Stimulated activated naive B cell treated with anti-CD40 and anti-IgM and Interleukin-4, amounts not matched to agents 10 μg/mL and 1 μg/mL and 100 μg/mL, for 72 hours (primary cell): ENCODE measurements at regions not wholly inside any gene's neighbourhood (a gene's known extent, or its start where the extent isn't known, plus 50 kb on each side); places are given as distances from the start of the nearest gene placed in this dataset.

ENCODE experiments used
- ATAC-seq, 2 donors: fragments of 150-1000 bp; cut with Tn5 transposase; replicated peaks; 2 replicates each; pipeline ENCODE4 v1.10.0; 2021; ENCODE audit warnings: moderate library complexity in 1 of 2
- DNase-seq: peaks from one replicate; pipeline ENCODE4 v3.0.0; 2021
- H3K27ac Mint-ChIP-seq: one replicate; pipeline ENCODE4 v1.8.0; 2022; ENCODE audit warnings: mild to moderate bottlenecking, mixed read lengths
- H3K27me3 Mint-ChIP-seq, 2 donors: one replicate each; pipeline ENCODE4 v1.8.0; 2022; ENCODE audit warnings: mixed read lengths in 2 of 2
- H3K36me3 Mint-ChIP-seq, 2 donors: one replicate each; pipeline ENCODE4 v1.8.0; 2022; ENCODE audit warnings: mixed read lengths in 2 of 2, mild to moderate bottlenecking in 1 of 2
- H3K4me1 Mint-ChIP-seq, 2 donors: one replicate each; pipeline ENCODE4 v1.8.0; 2022; ENCODE audit warnings: mixed read lengths in 2 of 2, mild to moderate bottlenecking in 1 of 2
- H3K4me3 Mint-ChIP-seq, 2 donors: one replicate each; pipeline ENCODE4 v1.8.0; 2022; ENCODE audit warnings: mild to moderate bottlenecking in 2 of 2, mixed read lengths in 2 of 2, moderate library complexity in 1 of 2
- H3K9me3 Mint-ChIP-seq, 2 donors: one replicate each; pipeline ENCODE4 v1.8.0; 2022; ENCODE audit warnings: mixed read lengths in 2 of 2, mild to moderate bottlenecking in 1 of 2

- no peak for DNase-seq
- Mint-ChIP-seq H3K36me3 (no peaks in the 10 kb centered on the region), H3K27ac (no peak overlapping the region)
These were observed 95.0 kb upstream of the CPNE8 start for GRCh38 chr12:39000370-39000769.

GRCh38 chr12:38998887-38999482 lies 93.6 kb upstream of the CPNE8 start:
- Mint-ChIP-seq H3K4me3 (no peak overlapping the region), H3K27me3 (no peaks in the 10 kb centered on the region), H3K4me1 (no peaks in the 10 kb centered on the region), H3K9me3 (peaks cover 0 to 1% of the 10 kb centered on the region in 2 donors), H3K36me3 (no peaks in the 10 kb centered on the region), H3K27ac (no peak overlapping the region)
- no peak for ATAC-seq
- DNase-seq = no peak

More at GRCh38 chr12:39000370-39000769, 95.0 kb upstream of the CPNE8 start:
- Mint-ChIP-seq H3K4me3 (no peak overlapping the region), H3K27me3 (no peaks in the 10 kb centered on the region), H3K4me1 (no peaks in the 10 kb centered on the region), H3K9me3 (peaks cover 0 to 2% of the 10 kb centered on the region in 2 donors)
- no peak for ATAC-seq

- peaks cover 0 to 5% of the 10 kb centered on the region in 2 donors for H3K9me3 Mint-ChIP-seq
- no peak for ATAC-seq
- no peak overlapping the region for H3K27ac Mint-ChIP-seq
- no peaks in the 10 kb centered on the region for H3K27me3 Mint-ChIP-seq
- DNase-seq = no peak
- no peaks in the 10 kb centered on the region for H3K4me1 Mint-ChIP-seq
- H3K4me3 Mint-ChIP-seq = no peak overlapping the region
- H3K36me3 Mint-ChIP-seq = no peaks in the 10 kb centered on the region
These were observed 89.9 kb upstream of the CPNE8 start for GRCh38 chr12:38995249-38995648.

GRCh38 chr12:38985961-38986360 lies 80.6 kb upstream of the CPNE8 start:
- Mint-ChIP-seq H3K9me3 (peaks cover 10 to 17% of the 10 kb centered on the region in 2 donors), H3K4me1 (no peaks in the 10 kb centered on the region), H3K36me3 (no peaks in the 10 kb centered on the region), H3K4me3 (no peak overlapping the region), H3K27ac (no peak overlapping the region), H3K27me3 (no peaks in the 10 kb centered on the region)
- no peak for ATAC-seq
- no peak for DNase-seq

- Mint-ChIP-seq H3K4me1 (no peaks in the 10 kb centered on the region), H3K9me3 (peaks cover 10 to 17% of the 10 kb centered on the region in 2 donors), H3K27ac (no peak overlapping the region)
These were observed 79.0 kb upstream of the CPNE8 start for GRCh38 chr12:38984388-38984787.

DNA sequence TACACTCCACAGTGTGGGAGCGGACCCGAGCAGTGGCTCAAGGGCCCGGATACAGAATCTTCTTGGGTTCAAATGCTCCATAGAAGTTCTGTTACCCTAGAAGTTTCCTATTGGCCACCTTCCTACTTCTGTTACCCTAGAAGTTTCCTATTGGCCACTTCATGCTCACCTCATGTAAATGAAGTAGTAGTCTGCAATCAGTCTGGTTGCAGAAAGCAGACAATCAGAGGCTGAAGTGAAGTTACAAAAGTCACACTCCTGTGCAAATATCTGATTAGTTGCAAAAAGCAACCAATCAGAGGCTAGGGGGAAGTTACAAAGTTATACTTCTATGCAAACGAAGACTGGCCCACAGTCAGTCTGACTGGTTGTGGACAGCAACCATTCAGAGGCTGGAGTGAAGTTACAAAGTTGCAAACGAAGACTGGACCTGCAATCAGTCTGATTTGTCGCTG lies 77.8 kb upstream of the CPNE8 start:
- no peak for DNase-seq
- Mint-ChIP-seq H3K9me3 (peaks cover 10 to 15% of the 10 kb centered on the region in 2 donors), H3K4me3 (no peak overlapping the region), H3K27me3 (no peaks in the 10 kb centered on the region), H3K27ac (no peak overlapping the region), H3K36me3 (no peaks in the 10 kb centered on the region), H3K4me1 (no peaks in the 10 kb centered on the region)
- ATAC-seq = no peak

More at GRCh38 chr12:38984388-38984787, 79.0 kb upstream of the CPNE8 start:
- ATAC-seq = no peak
- no peak for DNase-seq
- Mint-ChIP-seq H3K27me3 (no peaks in the 10 kb centered on the region), H3K4me3 (no peak overlapping the region), H3K36me3 (no peaks in the 10 kb centered on the region)

DNA sequence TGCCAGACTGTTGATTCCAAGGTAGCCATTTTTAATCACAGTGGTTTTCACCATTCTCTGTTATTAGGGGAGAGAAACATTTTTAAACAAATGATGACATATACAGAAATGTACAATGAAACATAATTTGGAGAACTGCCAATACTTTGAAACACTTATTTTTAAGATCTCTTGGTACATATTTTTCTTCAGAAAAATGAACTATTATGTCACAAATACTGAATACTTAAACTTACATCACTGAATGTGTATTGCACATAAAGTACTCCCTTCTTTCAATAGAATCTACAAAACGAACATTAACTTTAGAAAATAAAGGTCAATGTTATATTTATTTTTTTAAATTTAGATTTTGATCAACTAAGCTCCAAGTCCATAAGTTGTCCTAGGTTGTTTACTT lies 71.7 kb upstream of the CPNE8 start:
- H3K36me3 Mint-ChIP-seq = no peaks in the 10 kb centered on the region
- DNase-seq (no peak), ATAC-seq (no peak)
- no peaks in the 10 kb centered on the region for H3K4me1 Mint-ChIP-seq
- peaks cover 0 to 11% of the 10 kb centered on the region in 2 donors for H3K9me3 Mint-ChIP-seq
- H3K27me3 Mint-ChIP-seq = no peaks in the 10 kb centered on the region
- H3K27ac Mint-ChIP-seq = no peak overlapping the region
- no peak overlapping the region for H3K4me3 Mint-ChIP-seq

DNA sequence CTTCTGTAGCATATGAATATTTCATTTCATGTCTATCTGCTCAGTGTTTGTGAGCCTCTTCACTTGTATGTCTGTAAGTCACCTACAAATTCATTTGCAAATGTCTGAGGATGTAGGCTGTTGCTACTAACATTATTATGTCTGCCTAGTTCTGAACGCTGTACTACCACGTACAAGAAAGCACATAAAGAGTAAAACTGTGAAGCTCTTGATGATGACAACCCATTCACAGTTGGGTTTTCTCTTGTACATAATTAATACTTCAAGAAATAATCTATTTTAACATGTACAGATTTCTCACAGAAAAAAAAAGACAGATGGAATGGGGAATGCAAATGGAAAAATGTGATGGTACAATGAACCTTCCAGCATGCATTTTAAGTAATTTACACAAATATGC lies 64.3 kb upstream of the CPNE8 start:
- peaks cover 3 to 15% of the 10 kb centered on the region in 2 donors for H3K9me3 Mint-ChIP-seq
- no peak overlapping the region for H3K4me3 Mint-ChIP-seq
- H3K4me1 Mint-ChIP-seq = no peaks in the 10 kb centered on the region
- H3K27ac Mint-ChIP-seq = no peak overlapping the region
- no peak for ATAC-seq
- H3K36me3 Mint-ChIP-seq = no peaks in the 10 kb centered on the region
- DNase-seq = no peak
- no peaks in the 10 kb centered on the region for H3K27me3 Mint-ChIP-seq

GRCh38 chr12:38961683-38962082 lies 56.3 kb upstream of the CPNE8 start:
- Mint-ChIP-seq H3K36me3 (no peaks in the 10 kb centered on the region), H3K27ac (no peak overlapping the region), H3K4me1 (no peaks in the 10 kb centered on the region), H3K27me3 (no peaks in the 10 kb centered on the region), H3K9me3 (peaks cover 0 to 1% of the 10 kb centered on the region in 2 donors), H3K4me3 (no peak overlapping the region)
- no peak for ATAC-seq
- DNase-seq = no peak

DNA sequence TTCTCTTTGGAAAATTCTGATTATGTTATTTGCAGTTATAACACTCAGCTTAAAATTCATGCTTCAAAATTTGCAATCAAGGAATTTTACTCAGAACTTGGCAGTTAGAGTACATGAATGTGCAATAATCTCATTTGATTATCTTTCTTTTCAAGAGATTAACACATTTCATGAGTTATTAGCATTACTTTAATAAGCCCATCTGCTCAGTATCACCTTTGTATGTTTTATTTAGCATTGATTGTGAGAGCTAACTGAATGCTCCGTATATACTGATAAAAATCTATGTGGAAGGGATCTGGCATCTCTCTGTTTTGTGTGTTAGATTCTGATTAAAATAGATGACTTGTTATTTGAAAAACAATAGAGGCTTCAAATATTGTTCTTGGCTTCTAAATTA lies 55.6 kb upstream of the CPNE8 start:
- Mint-ChIP-seq H3K4me3 (no peak overlapping the region), H3K27ac (no peak overlapping the region), H3K4me1 (no peaks in the 10 kb centered on the region), H3K36me3 (no peaks in the 10 kb centered on the region), H3K27me3 (no peaks in the 10 kb centered on the region), H3K9me3 (peaks cover 0 to 1% of the 10 kb centered on the region in 2 donors)
- ATAC-seq = no peak
- no peak for DNase-seq

- H3K27ac Mint-ChIP-seq = no peak overlapping the region
- DNase-seq (no peak), ATAC-seq (no peak)
- no peaks in the 10 kb centered on the region for H3K4me1 Mint-ChIP-seq
- H3K4me3 Mint-ChIP-seq = no peak overlapping the region
- H3K9me3 Mint-ChIP-seq = peaks cover 0 to 2% of the 10 kb centered on the region in 2 donors
- H3K36me3 Mint-ChIP-seq = no peaks in the 10 kb centered on the region
- H3K27me3 Mint-ChIP-seq = no peaks in the 10 kb centered on the region
These were observed 50.9 kb upstream of the CPNE8 start for GRCh38 chr12:38956337-38956736.
